SK-N-MC (cell line): ENCODE measurements at regions not wholly inside any gene's neighbourhood (a gene's known extent, or its start where the extent isn't known, plus 50 kb on each side); places are given as distances from the start of the nearest gene placed in this dataset.

Experiments used
- EZH2 ChIP-seq: fragments of 200-600 bp; sonication (generic); IDR thresholded peaks from one replicate; pipeline ENCODE4 v1.6.1; 2017; ENCODE audit warnings: antibody characterized with exemption
- POLR2AphosphoS5 ChIP-seq: IDR thresholded peaks from 2 replicates; pipeline ENCODE4 v1.6.1; 2012; ENCODE audit warnings: mild to moderate bottlenecking, low read depth, low read length, borderline replicate concordance

- no peak for TF ChIP-seq POLR2AphosphoS5
- no peak for TF ChIP-seq EZH2
These were observed 835.8 kb upstream of the TMEM132C start for GRCh38 chr12:127431177-127431576.
